CD4-positive, alpha-beta T cell (primary cell): ENCODE measurements at regions not wholly inside any gene's neighbourhood (a gene's known extent, or its start where the extent isn't known, plus 50 kb on each side); places are given as distances from the start of the nearest gene placed in this dataset.

Experiments
- ATAC-seq: fragments of 200-7000 bp; cut with Tn5 transposase; one replicate; pipeline ENCODE4 v1.10.0; 2022; ENCODE audit warnings: mild to moderate bottlenecking; ENCODE audit not compliant: poor library complexity
- CTCF ChIA-PET: fragments of 350-600 bp; sonication (Branson Sonifier 250); formaldehyde crosslinking; loops from one replicate; lab custom pipeline; 2021; ENCODE audit warnings: antibody characterized with exemption, inconsistent platforms; lab: Charles Lee
- POLR2A ChIA-PET: fragments of 350-600 bp; sonication (Branson Sonifier 250); formaldehyde crosslinking; loops from one replicate; lab custom pipeline; 2021; ENCODE audit warnings: antibody characterized with exemption, inconsistent platforms; lab: Charles Lee
- DNase-seq, 14 experiments: peaks; one replicate each; pipeline ENCODE4 v3.0.0-alpha.2; 2013 to 2020; ENCODE audit warnings: mixed read lengths in 2 of 14
- H3K27ac ChIP-seq, 2 donors: one replicate each; pipeline versions ENCODE4 v1.5.1 to v1.7.0; 2013; ENCODE audit warnings: low read length in 2 of 2, low read depth in 1 of 2, mild to moderate bottlenecking in 1 of 2
- H3K27me3 ChIP-seq, 2 experiments: 1 replicate in 1 of 2; 2 replicates in 1 of 2; pipeline versions ENCODE4 v1.6.1 to v1.7.0; 2013; ENCODE audit warnings: low read length in 2 of 2, control low read depth in 1 of 2, mild to moderate bottlenecking in 1 of 2, moderate library complexity in 1 of 2; ENCODE audit not compliant: insufficient read depth in 2 of 2, control insufficient read depth in 1 of 2
- H3K36me3 ChIP-seq: one replicate; pipeline ENCODE4 v1.6.1; 2013; ENCODE audit warnings: low read length, control low read depth; ENCODE audit not compliant: insufficient read depth
- H3K4me1 ChIP-seq: one replicate; pipeline ENCODE4 v1.6.1; 2013; ENCODE audit warnings: low read length, control low read depth; ENCODE audit not compliant: insufficient read depth
- H3K4me3 ChIP-seq: one replicate; pipeline ENCODE4 v1.5.1; 2013; ENCODE audit warnings: mild to moderate bottlenecking, low read length, moderate library complexity
- H3K9me3 ChIP-seq, 2 experiments: 1 replicate in 1 of 2; 2 replicates in 1 of 2; pipeline versions ENCODE4 v1.6.1 to v1.7.0; 2013; ENCODE audit warnings: low read length in 2 of 2, mild to moderate bottlenecking in 2 of 2, control low read depth in 1 of 2, moderate library complexity in 1 of 2; ENCODE audit not compliant: control insufficient read depth in 1 of 2, insufficient read depth in 1 of 2
- H3K27ac Mint-ChIP-seq: one replicate; pipeline ENCODE4 v1.8.0; 2020; ENCODE audit warnings: mixed read lengths
- H3K27me3 Mint-ChIP-seq: one replicate; pipeline ENCODE4 v1.8.0; 2021; ENCODE audit warnings: mixed read lengths
- H3K36me3 Mint-ChIP-seq: one replicate; pipeline ENCODE4 v1.8.0; 2021; ENCODE audit warnings: low read depth, mixed read lengths
- H3K4me1 Mint-ChIP-seq: one replicate; pipeline ENCODE4 v1.8.0; 2021; ENCODE audit warnings: low read depth, mixed read lengths
- H3K4me3 Mint-ChIP-seq: one replicate; pipeline ENCODE4 v1.8.0; 2020; ENCODE audit warnings: mild to moderate bottlenecking, mixed read lengths
- H3K9me3 Mint-ChIP-seq: one replicate; pipeline ENCODE4 v1.8.0; 2020; ENCODE audit warnings: mixed read lengths
- intact Hi-C, 2 experiments: fragments of 100-400 bp; cut with DNase I in 1 of 2; cut with micrococcal nuclease in 1 of 2; formaldehyde crosslinking; loops; one replicate each; pipeline versions ENCODE4 v1.15.1 to v1.9.0; 2023 to 2025; cut with DNase I, micrococcal nuclease
- TF ChIP-seq, protein P1 (sequence below): fragments of 200-600 bp; IDR thresholded peaks from one replicate; pipeline ENCODE4 v1.8.0; 2022; ENCODE audit warnings: antibody characterized with exemption, mild to moderate bottlenecking

DNA sequence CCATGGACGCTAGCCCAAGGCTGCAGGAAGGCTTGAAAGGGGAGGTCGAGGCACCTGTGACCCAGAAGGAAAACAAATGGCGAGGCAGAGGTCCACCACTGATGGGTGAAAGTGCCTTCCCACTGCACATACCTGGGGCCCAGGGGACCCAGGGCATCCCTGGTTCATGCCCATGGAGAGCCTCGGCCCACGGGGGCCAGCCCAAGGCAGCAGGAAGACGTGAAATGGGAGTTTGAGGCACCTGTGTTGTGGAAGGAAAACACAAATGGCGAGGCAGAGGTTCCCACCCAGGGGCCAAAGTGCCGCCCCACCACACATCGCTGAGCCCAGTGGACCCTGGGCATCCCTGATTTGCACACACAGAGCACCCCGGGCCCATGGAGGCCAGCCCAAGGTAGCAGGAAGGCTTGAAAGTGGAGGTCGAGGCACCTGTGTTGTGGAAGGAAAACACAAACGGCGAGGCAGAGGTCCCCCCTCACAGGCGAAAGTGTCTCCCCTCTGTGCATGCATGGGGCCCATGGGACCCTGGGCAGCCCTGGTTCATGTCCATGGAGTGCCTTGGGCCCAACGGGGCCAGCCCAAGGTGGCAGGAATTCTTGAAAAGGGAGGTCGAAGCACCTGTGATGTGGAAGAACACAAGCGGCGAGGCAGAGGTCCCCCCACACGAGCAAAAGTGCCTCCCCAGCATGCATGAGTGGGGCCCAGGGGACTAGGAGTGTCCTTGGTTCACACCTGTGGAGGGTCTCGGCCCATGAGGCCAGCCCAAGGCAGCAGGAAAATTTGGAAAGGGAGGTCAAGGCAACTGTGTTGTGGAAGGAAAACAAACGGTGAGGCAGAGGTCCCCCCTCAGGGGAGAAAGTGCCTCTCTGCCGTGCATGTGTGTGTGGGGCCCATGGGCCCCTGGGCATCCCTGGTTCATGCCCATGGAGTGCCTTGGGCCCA, 383.3 kb downstream of the ALG10 start:
- intact Hi-C loops, result no loop called here
- no peaks in the 10 kb centered on the region for H3K4me1 Mint-ChIP-seq
- H3K4me1 ChIP-seq, result no peaks in the 10 kb centered on the region
- peaks cover 7% of the 10 kb centered on the region for H3K36me3 Mint-ChIP-seq
- H3K36me3 ChIP-seq, result no peaks in the 10 kb centered on the region
- ATAC-seq (no peak), DNase-seq (peak in 3 of 14 experiments; percentile 0 to 25 (median 1))
- no peak overlapping the region for H3K27ac Mint-ChIP-seq
- H3K27me3 Mint-ChIP-seq, result no peaks in the 10 kb centered on the region
- H3K27me3 ChIP-seq, result no peaks in the 10 kb centered on the region
- TF ChIP-seq, protein P1, sequence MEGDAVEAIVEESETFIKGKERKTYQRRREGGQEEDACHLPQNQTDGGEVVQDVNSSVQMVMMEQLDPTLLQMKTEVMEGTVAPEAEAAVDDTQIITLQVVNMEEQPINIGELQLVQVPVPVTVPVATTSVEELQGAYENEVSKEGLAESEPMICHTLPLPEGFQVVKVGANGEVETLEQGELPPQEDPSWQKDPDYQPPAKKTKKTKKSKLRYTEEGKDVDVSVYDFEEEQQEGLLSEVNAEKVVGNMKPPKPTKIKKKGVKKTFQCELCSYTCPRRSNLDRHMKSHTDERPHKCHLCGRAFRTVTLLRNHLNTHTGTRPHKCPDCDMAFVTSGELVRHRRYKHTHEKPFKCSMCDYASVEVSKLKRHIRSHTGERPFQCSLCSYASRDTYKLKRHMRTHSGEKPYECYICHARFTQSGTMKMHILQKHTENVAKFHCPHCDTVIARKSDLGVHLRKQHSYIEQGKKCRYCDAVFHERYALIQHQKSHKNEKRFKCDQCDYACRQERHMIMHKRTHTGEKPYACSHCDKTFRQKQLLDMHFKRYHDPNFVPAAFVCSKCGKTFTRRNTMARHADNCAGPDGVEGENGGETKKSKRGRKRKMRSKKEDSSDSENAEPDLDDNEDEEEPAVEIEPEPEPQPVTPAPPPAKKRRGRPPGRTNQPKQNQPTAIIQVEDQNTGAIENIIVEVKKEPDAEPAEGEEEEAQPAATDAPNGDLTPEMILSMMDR, result no peak
- peaks cover 57 to 67% of the 10 kb centered on the region in 2 experiments for H3K9me3 ChIP-seq
- H3K9me3 Mint-ChIP-seq, result peaks cover 5% of the 10 kb centered on the region
- ChIA-PET POLR2A (no interaction called here), CTCF (no interaction called here)
- no peak overlapping the region for H3K4me3 ChIP-seq
- no peak overlapping the region for H3K27ac ChIP-seq
- H3K4me3 Mint-ChIP-seq, result no peak overlapping the region

DNA sequence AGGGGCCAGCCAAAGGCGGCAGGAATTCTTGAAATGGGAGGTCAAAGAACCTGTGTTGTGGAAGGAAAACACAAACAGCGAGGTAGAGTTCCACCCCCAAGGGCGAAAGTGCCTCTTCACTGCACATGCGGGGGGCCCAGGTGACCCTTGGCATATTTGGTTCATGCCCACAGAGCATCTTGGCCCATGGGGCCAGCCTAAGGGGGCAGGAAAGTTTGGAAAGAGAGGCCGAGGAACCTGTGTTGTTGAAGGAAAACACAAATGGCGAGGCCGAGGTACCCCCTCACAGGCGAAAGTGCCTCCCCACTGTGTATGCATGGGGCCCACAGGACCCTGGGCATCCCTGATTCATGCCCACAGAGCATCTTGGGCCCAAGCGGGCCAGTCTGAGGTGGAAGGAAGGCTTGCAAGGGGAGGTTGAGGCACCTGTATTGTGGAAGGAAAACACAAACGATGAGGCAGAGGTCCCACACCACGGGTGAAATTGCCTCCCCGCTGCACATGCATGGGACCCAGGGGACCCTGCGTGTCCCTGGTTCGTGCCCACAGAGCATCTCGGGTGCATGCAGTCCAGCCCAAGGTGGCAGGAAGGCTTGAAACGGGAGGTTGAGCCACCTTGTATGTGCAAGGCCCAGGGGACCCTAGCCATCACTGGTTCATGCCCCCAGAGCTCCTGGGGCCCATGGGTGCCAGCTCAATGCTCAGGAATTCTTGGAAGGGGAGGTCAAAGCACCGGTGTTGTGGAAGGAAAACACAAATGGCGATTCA, 384.1 kb downstream of the ALG10 start:
- peak in 3 of 14 experiments; percentile 2 to 27 (median 5) for DNase-seq
- H3K4me3 ChIP-seq, result no peak overlapping the region
- intact Hi-C loops, result no loop called here

GRCh38 chr12:34406996-34407300, 384.7 kb downstream of the ALG10 start:
- H3K4me3 ChIP-seq, result no peak overlapping the region
- H3K27me3 ChIP-seq, result no peaks in the 10 kb centered on the region
- no peak overlapping the region for H3K4me3 Mint-ChIP-seq
- TF ChIP-seq, protein P1, result no peak
- DNase-seq (peak in 1 of 14 experiments; percentile 19), ATAC-seq (no peak)
- H3K36me3 ChIP-seq, result no peaks in the 10 kb centered on the region
- ChIA-PET POLR2A (no interaction called here), CTCF (no interaction called here)
- H3K9me3 Mint-ChIP-seq, result peaks cover 5% of the 10 kb centered on the region
- peaks cover 7% of the 10 kb centered on the region for H3K36me3 Mint-ChIP-seq
- no peaks in the 10 kb centered on the region for H3K27me3 Mint-ChIP-seq
- no peaks in the 10 kb centered on the region for H3K4me1 ChIP-seq
- intact Hi-C loops, result no loop called here
- H3K4me1 Mint-ChIP-seq, result no peaks in the 10 kb centered on the region
- H3K27ac ChIP-seq, result no peak overlapping the region
- H3K9me3 ChIP-seq, result peaks cover 53 to 70% of the 10 kb centered on the region in 2 experiments
- H3K27ac Mint-ChIP-seq, result no peak overlapping the region

More for the DNA sequence above, 384.1 kb downstream of the ALG10 start:
- Mint-ChIP-seq H3K27me3 (no peaks in the 10 kb centered on the region), H3K4me1 (no peaks in the 10 kb centered on the region), H3K27ac (no peak overlapping the region), H3K36me3 (peaks cover 7% of the 10 kb centered on the region), H3K9me3 (peaks cover 5% of the 10 kb centered on the region), H3K4me3 (no peak overlapping the region)
- H3K27ac ChIP-seq, result no peak overlapping the region
- H3K9me3 ChIP-seq, result peaks cover 59 to 65% of the 10 kb centered on the region in 2 experiments
- POLR2A ChIA-PET, result no interaction called here
- TF ChIP-seq, protein P1, result no peak
- no peak for ATAC-seq
- CTCF ChIA-PET, result no interaction called here
- no peaks in the 10 kb centered on the region for H3K36me3 ChIP-seq
- no peaks in the 10 kb centered on the region for H3K27me3 ChIP-seq
- no peaks in the 10 kb centered on the region for H3K4me1 ChIP-seq
